A172 (cell line): ENCODE measurements at regions not wholly inside any gene's neighbourhood (a gene's known extent, or its start where the extent isn't known, plus 50 kb on each side); places are given as distances from the start of the nearest gene placed in this dataset.
A peak's percentile ranks its signal among the peaks of the same experiment; 100 is the strongest.

Experiments
- DNase-seq: peaks from one replicate; pipeline ENCODE4 v3.0.0-alpha.2; 2015; ENCODE audit warnings: low spot score

DNA sequence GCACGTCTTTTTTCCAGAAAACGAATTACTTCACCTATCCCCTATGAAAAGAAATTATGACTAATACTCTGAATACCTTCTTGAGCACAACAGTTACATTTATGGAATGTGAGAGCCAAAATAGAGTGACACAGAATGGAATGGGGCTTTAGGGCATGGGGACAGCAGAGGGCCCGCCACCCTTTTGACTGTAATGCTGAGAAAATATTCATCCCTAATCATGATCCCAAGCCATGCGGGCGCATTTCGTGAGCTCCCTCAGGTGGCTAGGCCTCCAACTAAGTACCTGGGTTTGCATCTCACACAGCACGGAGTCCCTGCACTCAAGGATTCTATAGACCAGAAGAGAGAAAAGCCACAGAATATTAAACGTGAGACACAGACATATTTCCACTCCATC is 212.6 kb downstream of the SOD2 start:
- no peak for DNase-seq

DNA sequence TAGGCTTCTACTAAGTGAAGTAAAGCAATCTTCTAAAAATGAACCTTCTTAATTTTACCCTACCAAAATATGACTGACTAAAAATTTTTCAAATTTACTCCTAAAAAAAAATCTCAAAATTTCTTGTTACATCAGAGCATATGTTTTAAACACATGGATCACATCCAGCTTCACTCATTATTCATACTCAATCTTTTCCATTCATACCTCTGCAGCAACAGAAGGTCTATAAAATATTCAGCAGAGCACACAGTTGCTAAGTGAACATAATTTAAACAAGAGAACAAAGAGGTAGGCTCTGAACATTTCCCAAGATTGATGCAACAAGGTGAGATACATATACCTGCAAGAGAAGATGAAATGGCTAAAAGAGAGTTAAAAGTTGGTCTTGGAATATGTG is 213.9 kb downstream of the SOD2 start:
- DNase-seq: no peak

DNA sequence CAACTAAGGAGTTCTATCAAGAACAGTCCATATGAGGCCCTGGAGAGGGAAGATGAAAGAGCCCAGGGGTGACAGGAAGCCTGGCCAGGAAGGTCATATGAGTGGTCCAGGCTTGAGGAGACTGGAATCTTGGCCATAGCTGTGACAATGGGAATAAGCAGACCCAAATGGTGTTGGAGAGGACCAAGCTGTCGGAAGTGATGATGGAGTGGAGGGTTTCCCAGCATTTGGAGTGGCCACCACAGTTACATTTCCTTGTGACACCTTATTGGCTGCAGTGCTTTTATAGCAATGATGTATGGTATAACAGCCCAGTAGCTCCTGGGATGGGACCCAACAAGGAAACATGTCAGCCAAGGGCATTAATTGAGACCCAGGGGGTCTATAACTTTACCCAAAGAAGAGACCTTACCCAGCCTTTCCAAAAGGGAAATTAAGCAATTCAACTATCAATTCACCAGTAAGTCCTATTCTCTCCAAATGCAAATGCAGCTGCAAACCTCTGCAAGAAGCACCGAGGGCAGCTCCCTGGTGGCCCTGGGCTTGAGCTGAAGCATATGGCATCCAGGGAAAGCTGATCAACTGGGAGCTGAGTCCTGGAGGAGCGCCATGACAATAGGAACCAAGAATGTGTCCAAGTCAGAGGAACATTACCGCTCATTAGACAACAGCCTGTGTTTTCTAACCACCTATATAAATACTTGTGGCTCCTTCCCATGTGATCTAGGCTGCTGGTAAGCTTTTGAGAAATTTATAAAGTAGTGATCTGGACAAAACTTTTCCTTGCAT is 219.4 kb downstream of the SOD2 start:
- no peak for DNase-seq

DNA sequence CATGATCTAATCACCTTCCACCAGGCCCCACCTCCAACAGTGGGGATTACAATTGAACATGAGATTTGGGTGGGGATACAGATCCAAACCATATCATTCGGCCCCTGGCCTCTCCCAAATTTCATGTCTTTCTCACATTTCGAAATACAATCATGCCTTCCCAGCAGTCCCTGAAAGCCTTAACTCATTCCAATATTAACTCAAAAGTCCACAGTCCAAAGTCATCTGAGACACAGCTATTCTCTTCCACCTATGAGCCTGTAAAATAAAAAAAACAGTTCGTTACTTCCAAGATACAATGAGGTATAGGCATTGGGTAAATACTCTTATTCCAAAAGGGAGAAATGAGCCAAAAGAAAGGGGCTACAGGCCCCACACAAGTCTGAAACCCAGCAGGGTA is 222.6 kb downstream of the SOD2 start:
- no peak for DNase-seq

DNA sequence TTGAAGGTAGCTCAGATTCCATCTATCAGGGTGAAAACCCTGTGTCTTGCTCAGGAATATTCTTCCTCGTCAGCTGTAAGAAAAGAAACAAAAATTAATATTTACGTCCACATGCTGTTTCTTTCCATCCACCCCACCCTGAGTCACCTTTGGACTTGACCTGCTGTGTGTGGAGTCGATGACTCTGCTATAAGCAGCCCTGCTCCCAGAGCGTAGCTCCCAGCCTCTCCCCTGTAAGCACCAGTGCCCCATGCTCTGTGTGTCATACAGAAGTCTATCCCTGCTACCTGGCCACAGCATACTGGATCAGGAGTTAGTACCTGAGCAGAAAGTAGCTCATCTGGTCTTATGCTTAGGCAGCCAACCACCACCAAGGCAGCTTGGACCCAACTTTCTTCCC is 223.6 kb downstream of the SOD2 start:
- no peak for DNase-seq

DNA sequence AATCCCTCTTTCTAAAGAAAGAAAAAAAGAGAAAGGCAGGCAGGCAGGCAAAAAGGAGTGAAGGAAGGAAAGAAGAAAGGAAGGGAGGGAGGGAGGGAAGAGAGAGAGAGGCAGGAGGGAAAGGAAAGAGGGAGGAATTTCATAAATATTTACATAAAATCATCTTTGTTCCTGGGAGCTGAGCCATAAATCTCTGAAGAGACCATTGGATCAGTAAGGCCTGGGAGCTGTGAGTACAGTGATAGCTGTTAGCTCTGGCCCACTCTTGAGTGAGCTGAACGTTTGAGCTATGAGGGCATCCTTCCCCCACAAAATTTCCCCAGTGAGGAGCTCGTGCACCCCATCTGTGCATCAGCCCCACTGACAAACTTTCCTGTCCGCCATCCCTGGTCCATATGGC is 224.0 kb downstream of the SOD2 start:
- DNase-seq: no peak

DNA sequence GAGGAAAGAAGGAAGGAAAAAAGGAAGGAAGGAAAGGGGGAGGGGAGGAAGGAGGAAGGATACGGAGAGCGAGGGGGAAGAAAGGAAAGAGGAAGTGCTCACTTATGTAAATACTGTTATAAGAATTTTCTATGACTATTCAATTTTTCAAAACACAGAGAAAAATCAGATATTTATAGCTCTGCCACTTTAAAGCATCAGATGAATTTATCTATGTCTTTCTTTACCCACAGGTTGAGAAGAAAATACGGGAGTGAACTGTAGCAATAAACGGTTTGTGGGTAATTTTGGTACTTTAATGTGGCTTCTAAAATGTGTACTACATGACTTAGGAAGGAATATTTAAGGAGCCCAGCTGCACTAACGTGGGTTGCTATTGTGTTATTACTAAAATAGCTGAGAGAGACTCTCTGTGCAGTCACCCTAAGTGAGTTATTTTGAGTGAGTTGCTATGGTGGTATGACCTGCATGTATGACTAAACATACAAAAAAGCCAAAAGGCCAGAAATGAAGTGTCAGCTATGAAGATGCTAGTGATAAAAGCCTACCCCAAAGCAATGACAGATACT is 225.5 kb downstream of the SOD2 start:
- peak; percentile 13 for DNase-seq

DNA sequence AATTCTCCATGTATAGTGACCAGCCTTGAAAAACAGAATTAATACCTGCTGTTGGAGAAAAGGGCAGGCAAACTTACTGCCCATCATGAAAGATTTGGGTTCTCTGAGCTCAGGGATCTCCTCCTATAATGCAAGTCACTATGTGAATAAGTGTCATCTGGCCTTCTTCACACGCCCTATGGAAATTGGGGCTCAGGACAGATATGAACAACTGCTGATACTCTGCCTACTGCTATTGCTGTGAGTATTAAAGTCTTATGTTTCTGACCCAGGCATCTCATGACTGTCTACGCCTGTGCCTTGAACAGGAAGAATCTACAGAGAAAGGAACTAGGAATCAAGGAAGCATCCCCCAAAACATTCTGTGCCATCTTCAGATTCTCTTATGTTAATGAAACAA is 226.1 kb downstream of the SOD2 start:
- DNase-seq: no peak

DNA sequence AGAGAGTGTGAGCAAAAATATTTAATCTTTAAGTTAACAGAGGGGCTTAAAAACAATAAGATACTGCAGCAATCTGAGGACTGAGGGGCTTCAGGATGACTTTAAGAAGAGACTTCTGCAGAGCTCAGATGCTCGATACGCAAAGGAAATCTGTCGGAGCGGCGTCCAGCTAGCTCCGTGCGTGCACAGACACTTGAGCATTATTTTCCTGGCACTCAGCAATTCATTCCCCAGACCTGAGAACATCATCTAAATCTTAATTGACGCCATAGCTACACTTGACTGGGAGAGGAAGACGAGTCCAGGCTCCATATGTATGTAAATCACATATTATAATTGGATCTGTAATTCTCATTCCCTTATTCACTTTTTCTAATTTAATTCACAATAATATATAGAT is 228.2 kb downstream of the SOD2 start:
- no peak for DNase-seq

DNA sequence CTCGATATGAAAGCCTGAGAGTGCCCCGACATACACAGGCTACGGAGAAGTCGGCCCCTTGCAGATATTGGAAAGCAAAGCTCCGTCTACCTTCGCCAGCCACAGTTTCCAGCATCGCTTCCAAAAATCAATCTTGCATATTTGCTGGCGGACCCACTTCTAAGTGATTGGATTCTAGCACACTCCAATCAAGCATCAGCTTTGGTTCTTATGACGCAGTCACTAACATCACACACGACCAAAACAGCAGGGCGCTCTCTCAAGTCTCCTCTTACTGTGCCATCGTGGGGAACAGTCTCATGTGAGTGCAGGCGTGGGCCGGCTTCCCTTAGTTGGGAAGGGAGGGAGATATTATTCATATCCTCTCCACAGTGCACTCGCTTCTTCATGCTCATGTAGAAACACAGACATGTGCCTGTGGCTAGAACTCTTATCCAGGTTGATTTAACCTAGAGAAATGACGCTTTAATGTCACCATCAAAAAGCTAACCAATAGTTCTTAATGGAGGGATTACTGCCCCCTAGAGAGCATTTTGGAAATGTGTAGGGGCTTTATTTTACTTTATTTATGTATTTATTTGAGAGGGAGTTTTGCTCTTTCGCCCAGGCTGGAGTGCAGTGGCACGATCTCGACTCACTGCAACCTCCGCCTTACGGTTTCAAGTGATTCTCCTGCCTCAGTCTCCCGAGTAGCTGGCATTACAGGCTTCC is 229.8 kb downstream of the SOD2 start:
- DNase-seq: peak; percentile 29

DNA sequence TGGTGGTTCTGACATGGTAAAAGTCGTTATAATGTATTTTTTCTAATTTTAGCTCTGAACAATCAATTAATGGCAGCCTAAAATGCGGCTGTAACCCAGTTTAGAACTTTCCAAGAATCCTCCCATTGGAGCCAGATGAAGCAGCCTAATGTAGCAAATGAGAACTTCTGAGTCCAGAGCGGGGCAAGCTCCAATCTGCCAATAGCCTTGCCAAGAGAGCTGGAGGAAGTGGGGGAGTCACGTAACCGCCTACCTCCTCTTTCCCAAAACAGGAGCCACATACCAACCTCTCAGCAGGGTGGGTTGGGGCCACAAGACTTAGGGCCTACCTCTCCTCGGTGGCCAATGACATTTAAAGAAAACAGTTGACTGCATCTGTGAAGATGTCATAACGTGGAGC is 230.6 kb downstream of the SOD2 start:
- DNase-seq: no peak

DNA sequence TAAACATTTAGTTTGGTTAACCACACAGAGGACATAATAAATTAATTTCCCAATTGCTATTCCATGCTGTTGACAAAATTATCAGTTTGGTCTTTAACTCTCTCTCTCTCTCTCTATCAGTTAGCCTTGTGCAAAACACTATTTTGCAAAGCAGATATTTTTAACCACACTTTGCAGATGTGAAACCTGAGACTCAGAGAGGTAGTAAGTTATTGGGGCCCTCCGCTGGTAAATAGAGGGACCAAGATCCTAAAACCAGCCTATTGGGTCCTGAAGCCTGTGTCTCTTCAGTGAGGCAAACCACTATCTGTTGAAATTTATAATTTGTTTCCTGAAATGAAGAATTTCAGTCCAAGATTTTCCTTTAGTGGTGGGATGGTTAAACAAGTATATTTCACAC is 231.0 kb downstream of the SOD2 start:
- DNase-seq: no peak

DNA sequence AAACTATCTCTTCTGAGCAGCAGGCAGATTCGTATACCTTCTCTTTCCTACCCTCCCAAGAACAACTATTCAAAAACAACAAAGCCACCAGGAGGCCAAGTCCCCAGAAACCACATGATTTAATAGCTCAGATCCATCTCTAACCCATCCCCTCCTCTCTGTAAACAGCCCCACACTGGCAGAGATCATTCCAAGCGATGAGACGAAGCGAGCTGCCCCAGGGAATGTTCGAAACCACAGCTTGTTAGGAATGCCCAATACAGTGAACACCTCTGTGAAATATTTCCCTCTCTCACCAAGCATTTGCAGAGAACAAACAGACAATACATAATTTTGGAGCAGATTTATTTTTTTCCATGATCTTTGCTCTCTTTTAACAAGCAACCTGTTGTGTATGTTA is 231.8 kb downstream of the SOD2 start:
- DNase-seq: peak; percentile 19

DNA sequence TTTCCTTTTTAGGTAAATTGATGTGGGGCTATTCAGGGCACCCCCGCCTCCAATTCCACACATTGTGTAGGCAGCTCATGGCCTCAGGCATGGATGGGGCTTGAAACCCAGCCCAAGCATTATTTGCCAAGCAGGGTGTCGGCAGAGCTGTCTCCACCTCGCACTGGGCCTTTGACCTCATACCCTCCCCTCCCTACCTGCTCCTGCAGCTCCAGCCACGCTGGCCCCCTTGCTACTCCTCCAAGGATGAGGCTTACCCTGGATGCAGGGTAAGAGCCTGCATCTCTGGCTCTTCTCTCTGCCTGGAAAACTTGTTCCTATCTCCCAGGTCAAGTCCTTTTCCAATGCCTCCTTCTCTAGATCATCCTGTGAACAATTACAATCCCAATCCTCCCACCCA is 232.6 kb downstream of the SOD2 start:
- no peak for DNase-seq

DNA sequence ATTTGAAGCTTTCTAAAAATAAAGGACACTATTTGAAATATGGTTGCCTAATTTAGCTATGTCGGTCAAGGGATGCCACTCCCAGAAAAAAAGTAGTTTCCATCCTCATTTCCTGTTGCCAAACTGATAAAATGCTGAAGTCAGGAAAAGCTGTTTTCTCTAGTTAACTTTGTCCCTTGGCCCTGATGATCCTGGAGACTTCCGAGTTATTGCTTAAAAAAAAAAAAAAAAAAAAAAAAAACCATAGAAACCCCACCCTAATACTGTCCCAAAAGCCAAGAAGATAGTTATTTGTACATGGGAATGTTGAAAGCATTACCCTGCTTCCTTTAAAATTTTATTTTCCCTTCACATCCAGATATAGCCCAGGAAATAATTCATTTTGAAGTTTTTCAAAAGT is 236.7 kb downstream of the SOD2 start:
- DNase-seq: no peak

DNA sequence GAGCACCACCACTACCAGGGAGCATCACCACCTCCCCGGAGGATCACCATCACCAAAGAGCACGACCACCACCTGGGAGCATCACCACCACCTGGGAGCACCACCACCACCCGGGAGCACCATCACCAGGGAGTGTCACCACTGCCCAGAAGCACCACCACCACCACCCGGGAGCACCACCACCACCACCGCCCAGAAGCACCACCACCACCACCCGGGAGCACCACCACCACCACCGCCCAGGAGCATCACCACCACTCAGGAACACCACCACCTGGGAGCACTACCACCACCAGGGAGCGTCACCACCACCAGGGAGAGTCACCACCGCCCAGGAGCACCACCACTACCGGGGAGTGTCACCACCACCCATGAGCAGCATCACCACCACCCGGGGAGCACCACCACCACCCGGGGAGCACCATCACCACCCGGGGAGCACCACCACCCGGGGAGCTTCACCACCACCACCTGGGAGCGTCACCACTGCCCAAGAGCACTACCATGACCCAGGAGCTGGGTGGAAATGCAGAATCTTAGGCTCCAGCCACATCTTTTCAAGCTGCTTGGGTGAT is 237.3 kb downstream of the SOD2 start:
- DNase-seq: no peak

DNA sequence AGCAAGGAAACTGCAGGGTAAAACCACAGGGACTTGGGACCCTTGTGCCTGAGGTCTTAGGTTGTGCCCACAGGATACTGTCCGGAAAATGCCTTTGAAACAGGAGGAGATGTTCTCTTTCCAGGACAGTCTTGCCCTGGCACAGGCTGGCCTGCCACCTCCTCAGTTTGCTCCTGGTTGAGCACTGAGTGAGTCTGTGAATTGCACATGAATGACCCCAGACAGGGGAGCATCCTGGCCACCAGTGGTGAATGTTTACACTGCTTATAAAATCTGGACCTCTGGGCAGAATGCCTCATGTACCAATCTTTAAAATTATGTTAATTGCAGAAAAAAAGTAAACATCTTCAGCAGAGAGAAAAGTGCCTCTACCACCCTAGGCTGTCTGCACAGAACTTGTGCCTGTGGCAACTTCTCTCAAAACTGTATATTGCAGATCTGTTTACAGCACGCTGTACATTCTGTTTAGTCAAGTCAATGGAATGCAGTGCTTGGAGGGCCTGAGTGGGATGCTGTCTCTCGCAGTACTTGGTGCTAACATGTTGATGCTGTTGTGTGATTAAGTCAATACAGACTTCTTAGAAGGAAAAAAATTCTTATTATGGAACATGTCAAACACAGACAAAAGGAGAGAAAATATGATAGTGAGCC is 242.1 kb downstream of the SOD2 start:
- no peak for DNase-seq

DNA sequence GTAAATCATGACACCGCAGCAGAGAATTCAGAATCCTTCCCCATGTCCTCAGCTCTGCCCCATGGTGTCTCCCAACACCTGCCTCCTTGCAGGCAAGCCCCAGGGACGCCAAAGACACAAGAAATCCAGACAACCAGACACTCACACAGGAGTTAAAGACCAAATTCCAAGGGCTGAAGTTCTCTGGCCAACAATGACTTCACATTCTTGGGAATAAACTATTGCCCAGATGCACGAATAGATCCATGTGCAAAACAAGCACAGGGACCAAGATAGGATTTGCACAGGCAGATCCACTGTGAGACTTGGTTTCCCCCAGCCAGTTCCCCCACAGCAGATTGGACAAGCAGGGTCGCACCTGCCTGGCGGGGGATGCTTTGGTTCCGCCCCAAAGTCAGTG is 246.7 kb downstream of the SOD2 start:
- no peak for DNase-seq

DNA sequence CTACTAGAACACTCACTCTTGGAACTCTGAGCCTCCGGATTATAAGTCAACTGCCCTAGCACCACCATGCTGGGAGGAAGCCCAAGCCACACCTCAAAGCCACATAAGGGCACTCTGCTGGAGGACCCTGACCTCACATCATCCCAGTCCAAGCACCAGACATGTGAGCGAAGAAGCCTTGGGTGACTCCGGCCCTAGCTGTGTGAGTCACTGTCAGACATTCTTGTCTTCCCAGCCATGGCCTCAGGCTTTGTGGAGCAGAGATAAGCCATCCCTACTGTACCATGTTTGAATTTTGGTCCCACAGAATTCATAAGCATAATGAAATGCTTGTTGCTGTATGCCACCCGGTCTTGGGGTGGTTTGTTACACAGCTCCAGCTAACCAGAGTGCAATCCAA is 247.7 kb downstream of the SOD2 start:
- DNase-seq: no peak

DNA sequence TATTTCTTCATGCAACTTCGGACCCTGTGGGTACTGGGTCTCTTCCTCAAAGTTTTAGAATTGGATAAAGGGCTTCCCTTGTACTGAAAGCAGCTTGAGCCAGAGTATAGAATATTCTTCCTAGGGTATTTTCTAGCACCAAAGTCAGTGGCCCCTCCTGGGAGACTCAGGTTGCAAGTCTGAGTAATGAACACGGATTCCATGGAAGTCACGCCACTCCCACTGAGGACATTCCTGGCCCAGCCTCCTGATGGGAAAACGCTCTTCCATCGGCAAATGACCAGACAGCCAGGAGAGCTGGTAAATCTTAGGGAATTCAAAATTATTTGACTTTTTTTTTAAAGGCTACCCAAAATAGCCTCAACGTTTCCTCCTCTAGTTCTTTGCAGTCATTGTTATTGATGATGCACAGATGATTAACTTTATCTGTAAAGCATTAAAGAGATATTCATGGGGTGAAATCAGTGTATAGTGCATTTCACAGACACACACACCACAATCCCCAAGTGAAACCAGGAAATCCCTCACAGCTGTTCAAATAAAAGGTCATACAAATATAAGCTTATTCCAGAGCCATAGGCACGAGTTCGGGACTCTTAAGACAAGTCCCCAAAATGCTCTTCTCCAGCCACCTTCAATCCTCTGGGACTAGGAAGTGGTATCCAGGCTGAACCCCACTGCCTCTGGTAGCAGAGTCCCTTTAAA is 248.8 kb downstream of the SOD2 start:
- DNase-seq: no peak

DNA sequence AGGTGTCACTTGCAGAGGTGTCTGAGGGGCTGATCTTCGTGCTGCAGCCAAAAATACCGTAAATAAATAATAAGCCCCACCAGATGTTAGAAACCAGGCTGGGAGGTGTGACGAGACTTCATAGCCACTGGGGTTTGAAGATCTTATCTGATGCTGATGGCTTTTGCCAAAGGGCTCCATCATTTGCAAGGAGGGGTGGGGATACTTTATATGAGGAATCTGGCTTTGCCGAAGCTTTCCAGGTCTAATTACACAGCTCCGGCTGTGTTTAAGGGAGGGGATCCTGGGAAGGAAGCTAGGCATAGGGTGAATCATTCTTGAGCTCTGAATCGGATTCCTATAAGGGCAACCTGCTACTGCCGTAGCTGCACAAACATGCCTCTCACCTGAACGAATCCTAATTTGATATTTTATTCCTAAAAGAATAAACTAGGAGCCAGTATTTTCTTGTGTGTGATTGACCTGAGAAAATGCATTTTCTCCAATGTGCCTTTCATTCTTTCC is 249.6 kb downstream of the SOD2 start:
- DNase-seq: no peak

DNA sequence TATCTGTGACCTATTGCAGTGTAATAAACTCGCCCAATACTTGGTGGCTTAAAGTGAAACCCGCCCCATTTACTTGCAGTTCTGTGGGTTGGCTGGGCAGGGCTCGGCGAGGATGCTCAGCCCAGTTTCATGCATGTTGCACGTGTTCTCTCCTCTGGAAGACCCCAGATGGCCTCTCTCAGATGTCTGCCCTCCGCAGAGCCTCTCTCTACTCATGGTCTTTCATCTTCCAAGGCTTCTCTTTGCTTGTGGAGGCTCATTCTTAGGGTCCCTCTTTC is 251.4 kb downstream of the SOD2 start:
- no peak for DNase-seq
